GM18520 (cell line): ENCODE measurements at regions not wholly inside any gene's neighbourhood (a gene's known extent, or its start where the extent isn't known, plus 50 kb on each side); places are given as distances from the start of the nearest gene placed in this dataset.

ENCODE experiments used
- ATAC-seq: cut with Tn5 transposase; IDR thresholded peaks from one replicate; pipeline ENCODE4 v1.9.1; 2021; ENCODE audit not compliant: unreplicated experiment

- no peak for ATAC-seq
Measured at GRCh38 chr4:10944321-10944720, 259.8 kb upstream of the CLNK start.

DNA sequence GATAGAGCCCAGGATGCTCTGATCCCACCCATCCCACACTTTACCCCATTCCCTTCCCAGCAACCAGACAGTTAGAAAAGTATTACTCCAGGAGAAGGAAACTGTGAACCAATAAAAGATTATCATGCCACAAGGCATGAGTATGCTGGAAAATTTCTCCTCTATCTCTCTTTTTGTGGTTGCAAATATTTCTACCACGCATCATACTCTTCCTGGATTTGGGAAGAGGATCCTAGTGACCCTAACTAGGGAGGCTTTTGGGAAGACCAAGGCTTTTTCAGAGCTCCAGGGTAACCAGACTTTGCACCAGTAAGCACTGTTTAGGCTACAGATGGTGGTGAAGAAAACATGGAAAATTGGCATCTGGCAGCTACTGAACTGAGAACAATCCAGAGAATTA is 257.6 kb upstream of the CLNK start:
- ATAC-seq: no peak

- ATAC-seq: no peak
Measured at GRCh38 chr4:10929818-10930217, 245.2 kb upstream of the CLNK start.

DNA sequence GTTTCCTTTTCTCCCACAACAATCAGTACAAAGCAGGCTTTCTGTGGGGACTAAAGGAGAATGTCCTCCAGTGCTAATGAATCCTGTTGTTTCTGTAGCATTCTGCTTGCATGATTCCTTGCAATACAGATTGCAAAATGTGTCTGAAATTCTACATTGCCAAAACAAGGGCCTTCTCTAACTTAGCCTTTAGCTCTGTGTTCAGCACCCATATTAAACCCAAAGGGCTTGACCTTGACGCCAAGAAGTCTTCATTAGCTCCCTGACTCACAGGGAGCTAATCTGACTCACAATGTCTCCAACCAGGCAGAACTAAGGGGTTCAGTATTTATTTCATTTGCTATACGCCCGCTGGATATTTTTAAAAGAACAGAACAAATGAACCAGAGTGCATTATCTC is 241.4 kb upstream of the CLNK start:
- no peak for ATAC-seq

DNA sequence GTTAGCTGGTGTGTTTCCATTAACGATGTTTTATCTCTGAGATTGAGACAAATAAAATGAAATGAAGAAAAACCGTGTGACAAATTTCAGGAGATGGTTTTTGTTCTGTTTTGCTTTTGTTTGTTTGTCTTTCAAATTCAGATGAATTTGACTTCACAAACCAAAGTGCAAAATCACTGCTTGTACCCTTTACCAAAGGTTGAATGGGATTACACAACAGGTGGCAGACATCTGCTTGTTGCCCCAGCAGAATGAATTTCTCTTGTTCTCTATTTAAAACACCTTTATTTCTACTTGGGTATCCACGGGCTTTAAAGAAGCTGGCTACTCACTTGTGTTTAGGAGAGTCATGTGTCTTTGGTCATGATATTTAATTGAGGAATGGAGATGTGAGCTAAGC is 239.7 kb upstream of the CLNK start:
- no peak for ATAC-seq

GRCh38 chr4:10917566-10917965 is 233.0 kb upstream of the CLNK start:
- no peak for ATAC-seq

DNA sequence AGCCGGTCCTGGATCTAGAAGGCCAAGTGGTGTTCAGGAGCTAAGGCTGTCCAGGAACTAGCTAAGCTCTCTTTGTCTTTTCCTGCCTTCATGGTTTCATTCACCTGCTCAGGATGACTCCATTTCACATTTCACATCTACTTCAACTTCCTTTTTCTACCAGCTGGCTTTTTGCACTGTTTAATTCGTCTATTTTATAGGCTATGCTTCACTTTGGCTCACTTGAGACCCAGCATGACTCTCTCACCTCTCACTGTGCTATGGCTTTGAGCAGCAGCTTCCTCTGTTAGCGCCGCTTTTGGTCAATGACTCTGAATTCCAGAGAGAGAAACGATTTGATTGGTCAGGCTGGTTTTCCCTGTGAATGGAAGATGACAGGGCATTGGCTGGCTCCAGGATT is 213.5 kb upstream of the CLNK start:
- ATAC-seq: no peak

DNA sequence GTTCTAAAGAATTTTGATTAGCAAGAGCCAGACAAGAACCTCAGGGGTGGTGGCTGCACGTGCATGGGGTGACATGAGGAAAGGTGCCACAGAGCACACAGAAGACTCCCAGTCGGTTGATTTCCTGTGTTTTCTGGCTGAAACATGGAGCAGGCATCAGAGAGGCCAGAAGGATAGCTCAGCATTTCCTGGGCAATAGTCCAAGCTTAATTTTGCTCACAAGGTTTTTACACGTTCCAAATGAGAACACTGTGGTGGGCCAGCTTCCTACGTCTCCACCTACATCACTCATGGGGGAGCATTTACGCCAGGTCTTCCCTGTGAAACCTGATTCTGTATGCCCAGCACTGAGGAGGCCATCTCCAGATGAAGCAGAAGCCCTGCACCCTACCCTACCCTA is 212.5 kb upstream of the CLNK start:
- no peak for ATAC-seq

DNA sequence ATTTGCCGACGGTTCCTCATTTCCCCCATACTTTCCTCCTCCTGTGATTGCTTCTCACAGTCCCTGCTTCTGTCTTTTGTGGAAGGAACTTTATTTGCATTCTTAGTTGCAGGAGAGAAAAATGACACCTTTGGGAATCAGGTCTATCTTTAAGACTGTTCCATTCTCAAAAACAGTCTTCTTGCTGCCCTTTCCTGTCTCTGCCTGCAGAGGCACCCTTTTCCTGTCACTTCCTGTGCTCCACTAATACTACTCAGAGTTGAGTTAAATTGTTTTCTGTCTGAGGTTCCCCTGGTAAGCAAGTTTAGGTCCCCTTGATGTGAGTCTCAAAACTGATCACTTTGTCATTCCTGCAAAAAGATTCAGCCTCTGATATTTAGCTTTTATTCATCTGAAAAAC is 208.8 kb upstream of the CLNK start:
- ATAC-seq: no peak

DNA sequence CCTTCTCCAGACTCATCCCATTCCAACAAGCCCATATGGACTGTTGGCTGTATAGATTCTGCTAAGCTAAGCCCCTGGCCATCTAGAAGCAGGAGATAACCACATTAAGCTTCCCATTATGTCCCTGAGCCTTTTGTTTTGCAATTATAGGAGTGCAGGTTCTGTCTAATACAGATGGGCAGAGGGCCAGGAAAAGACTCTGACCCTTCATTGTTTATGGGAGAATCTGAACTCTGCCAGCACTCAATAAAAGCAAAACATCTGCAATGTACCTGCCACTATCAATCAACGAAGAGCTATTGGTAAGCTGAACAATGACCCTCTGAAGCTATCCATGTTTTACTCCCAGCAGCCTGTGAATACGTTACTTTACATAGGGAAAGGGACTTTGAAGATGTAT is 207.3 kb upstream of the CLNK start:
- ATAC-seq: no peak

GRCh38 chr4:10889819-10890218 is 205.3 kb upstream of the CLNK start:
- no peak for ATAC-seq

DNA sequence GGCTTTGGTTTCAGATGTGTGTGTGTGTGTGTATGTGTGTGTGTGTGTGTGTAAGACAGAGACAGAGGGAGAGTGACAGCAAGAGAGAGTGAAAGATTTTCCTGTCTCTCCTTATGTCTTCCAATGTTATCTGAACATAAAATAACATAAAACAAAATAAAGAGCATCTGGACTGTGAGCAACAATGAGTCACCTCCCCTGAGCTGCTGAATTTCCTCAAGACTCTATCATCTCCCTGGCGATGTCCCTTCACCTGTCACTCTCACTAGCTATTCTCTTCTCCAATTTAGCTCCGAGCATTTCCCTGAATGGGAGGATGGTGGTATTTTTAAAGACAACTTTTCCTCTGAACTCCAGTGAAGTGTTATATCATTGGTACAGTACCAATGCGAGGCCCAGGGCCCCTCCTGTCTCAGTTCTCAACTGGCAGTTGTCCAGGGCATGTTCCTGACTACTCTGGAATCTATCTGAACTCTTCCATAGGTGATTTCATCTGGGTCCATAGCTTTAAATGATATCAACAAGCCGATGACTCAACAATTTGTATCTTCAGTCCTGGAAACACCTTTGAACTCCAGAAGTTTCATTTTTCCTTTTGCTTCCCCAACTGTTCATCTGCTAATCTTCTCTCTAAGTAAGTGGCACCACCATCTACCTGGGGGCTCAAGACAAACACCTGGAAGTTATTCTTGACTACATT is 195.0 kb upstream of the CLNK start:
- ATAC-seq: no peak

DNA sequence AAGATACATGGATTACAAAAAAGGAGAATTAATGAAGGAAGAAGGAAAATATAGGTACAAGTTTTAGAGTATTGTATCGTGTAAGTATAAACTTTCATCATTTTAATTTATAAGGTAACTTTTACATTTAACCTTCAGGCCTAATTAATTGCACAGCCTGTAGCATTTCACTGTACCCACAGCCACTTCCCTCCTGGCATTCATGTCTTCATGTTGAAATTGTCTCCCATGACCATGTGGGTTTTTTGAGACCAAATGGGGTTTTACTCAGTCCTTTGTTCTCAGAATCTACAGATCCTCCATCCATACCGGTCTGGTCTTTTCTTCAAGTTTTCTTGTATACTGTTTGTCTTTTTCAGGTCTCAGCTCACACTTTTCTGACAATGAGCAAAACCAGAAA is 194.3 kb upstream of the CLNK start:
- no peak for ATAC-seq

- ATAC-seq: no peak
Measured at GRCh38 chr4:10877076-10877475, 192.5 kb upstream of the CLNK start.

DNA sequence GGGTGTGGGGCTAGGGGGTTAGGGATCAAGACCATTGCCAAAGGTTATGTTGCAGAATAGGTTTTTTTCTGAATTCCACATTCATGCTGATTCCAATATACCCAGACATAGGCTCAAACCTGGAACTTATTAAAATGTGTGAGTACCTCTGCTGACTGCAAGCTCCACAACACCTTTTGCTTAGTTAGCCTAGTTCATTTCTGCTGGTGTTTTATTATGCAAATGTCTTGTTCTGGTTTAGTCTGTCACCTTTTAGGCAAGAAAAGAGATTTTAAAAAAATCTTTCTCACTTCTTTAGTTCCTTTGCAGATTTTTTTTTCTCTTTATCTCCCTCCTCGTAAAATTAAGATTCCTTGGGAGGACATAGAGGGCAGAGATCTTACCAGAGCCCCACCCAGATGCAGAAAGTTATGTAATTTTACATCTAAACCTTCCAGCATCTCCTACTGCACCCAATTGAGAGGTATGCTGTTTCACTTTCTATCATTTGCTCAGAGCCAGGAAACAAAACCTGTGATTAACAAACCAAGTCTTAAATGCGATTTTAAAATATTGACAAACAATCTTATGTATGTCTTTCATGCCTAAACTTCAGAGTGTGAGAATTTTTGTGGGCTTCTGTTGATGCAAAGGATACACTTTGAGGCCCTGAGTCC is 190.7 kb upstream of the CLNK start:
- no peak for ATAC-seq

DNA sequence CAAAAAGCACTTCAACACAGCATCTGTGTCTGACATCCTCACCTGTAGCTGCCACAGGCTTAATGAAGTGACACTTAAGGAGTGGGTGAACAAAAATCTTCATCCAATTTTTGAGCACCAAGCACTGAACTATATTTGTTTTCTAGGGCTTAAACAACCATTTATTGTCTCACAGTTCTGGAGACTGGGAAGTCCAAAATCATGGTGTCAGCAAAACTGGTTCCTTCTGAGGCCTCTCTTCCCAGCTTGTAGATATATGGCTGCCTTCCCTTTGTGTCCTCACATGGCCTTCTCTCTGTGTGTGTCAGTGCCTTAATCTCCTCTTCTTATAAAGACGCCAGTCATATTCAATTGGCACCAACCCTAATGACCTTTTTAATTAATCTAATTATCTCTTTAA is 189.2 kb upstream of the CLNK start:
- no peak for ATAC-seq

- ATAC-seq: no peak
Measured at GRCh38 chr4:10872833-10873517, 188.4 kb upstream of the CLNK start.

- ATAC-seq: no peak
Measured at GRCh38 chr4:10866666-10867065, 182.1 kb upstream of the CLNK start.

GRCh38 chr4:10861036-10861435 is 176.5 kb upstream of the CLNK start:
- ATAC-seq: no peak

GRCh38 chr4:10856271-10856782 is 171.8 kb upstream of the CLNK start:
- ATAC-seq: no peak

GRCh38 chr4:10853196-10853595 is 168.6 kb upstream of the CLNK start:
- no peak for ATAC-seq

DNA sequence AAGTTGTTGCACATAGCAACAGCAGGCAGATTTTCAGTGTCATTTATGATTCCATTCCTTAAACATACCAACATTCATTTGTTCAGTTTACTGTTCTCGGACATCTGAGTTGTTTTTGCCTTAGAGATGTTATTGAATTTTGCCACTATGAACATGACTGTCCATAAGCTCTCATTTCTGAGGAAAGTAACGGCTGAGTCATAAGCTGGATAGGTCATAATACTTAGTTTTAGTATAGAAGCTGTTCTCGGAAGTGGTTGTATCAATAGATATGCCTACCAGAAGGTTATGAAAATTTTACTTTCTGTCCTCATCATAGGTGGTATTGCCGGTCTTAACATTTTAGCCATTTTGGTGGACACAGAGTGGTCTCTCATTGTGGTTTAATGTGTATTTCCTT is 157.1 kb upstream of the CLNK start:
- no peak for ATAC-seq
